ENCODE measurements at regions not wholly inside any gene's neighbourhood (a gene's known extent, or its start where the extent isn't known, plus 50 kb on each side); places are given as distances from the start of the nearest gene placed in this dataset.

- no peak for TF ChIP-seq CTCF (IDR thresholded peaks at IDR 0.05; ENCODE audit: low read depth, low read length)
- no peak overlapping the region for H3K4me3 ChIP-seq (ENCODE audit: low read depth, low read length)
- no peak for DNase-seq (ENCODE audit: low read depth)
These were observed 454.4 kb downstream of the C4orf33 start for GRCh38 chr4:129550281-129550785.

GRCh38 chr4:129561280-129561679, 465.3 kb downstream of the C4orf33 start:
- TF ChIP-seq POLR2A (IDR thresholded peaks at IDR 0.05; ENCODE audit: extremely low read depth, insufficient read length) (no peak), MYC (IDR thresholded peaks at IDR 0.05; ENCODE audit: low read depth, low read length) (no peak), CTCF (IDR thresholded peaks at IDR 0.05; ENCODE audit: low read depth, low read length) (no peak)
- TF ChIP-seq, protein P1, sequence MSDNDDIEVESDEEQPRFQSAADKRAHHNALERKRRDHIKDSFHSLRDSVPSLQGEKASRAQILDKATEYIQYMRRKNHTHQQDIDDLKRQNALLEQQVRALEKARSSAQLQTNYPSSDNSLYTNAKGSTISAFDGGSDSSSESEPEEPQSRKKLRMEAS (IDR thresholded peaks at IDR 0.05; ENCODE audit: low read depth, low read length): no peak
- DNase-seq (ENCODE audit: low read depth): no peak

DNA sequence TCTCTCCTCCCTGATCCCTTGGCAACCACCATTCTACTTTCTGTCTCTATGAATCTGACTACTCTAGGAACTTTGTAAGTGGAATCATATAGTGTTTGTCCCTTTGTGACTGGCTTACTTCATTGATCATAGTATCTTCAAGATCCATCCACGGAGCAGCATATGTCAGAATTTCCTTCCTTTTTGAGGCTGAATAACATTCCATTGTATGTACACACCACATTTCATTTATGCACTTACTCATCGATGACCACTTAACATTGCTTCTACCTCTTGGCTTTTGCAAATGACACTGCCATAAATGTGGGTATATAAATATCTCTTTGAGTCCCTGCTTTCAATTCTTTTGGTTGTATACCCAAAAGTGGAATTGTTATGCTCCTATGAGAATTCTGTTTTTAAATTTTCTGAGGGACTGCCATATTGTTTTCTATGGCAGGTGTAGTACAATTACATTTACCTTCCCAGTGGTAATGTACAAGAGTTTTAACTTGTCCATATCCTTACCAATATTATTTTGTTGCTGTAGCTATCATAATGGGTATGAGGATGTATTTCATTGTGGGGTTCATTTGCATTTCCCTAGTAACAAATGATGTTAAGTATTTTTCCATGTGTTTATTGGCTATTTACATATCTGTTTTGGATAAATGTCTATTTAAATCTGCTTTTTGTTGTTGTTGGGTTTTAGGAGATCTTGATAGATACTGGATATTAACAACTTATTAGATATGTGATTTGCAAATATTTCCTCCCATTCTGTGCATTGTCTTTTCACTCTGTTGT, 466.1 kb downstream of the C4orf33 start:
- TF ChIP-seq CTCF (IDR thresholded peaks at IDR 0.05; ENCODE audit: low read depth, low read length) (no peak), POLR2A (IDR thresholded peaks at IDR 0.05; ENCODE audit: extremely low read depth, insufficient read length) (no peak), MYC (IDR thresholded peaks at IDR 0.05; ENCODE audit: low read depth, low read length) (no peak)
- TF ChIP-seq, protein P1 (IDR thresholded peaks at IDR 0.05; ENCODE audit: low read depth, low read length): no peak
- H3K4me3 ChIP-seq (ENCODE audit: low read depth, low read length): no peak overlapping the region
- DNase-seq (ENCODE audit: low read depth): no peak

More at GRCh38 chr4:129561280-129561679, 465.3 kb downstream of the C4orf33 start:
- no peak overlapping the region for H3K4me3 ChIP-seq (ENCODE audit: low read depth, low read length)

DNA sequence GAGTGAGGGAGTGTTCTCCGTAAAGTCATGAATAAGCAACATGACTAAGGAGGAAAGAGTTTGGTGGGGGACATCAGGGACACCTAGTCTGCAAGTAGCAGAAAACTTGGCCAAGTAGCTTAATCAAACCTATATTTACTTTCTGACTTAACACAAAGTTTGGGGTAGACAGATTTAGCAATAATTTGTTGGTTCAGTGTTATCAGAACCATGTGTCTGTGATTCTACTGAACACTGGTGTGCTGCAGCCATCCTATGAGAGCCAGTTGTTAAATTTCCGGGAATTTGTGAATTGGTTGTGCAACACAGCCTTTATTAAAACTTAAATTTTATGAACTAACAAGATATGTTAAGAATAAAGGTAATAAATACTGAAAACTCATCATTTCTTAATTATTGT, 469.3 kb downstream of the C4orf33 start:
- TF ChIP-seq POLR2A (IDR thresholded peaks at IDR 0.05; ENCODE audit: extremely low read depth, insufficient read length): no peak
- TF ChIP-seq MYC (IDR thresholded peaks at IDR 0.05; ENCODE audit: low read depth, low read length): no peak
- TF ChIP-seq, protein P1 (IDR thresholded peaks at IDR 0.05; ENCODE audit: low read depth, low read length): no peak
- no peak for TF ChIP-seq CTCF (IDR thresholded peaks at IDR 0.05; ENCODE audit: low read depth, low read length)
- DNase-seq (ENCODE audit: low read depth): no peak
- no peak overlapping the region for H3K4me3 ChIP-seq (ENCODE audit: low read depth, low read length)

GRCh38 chr4:129570326-129570725, 474.4 kb downstream of the C4orf33 start:
- TF ChIP-seq CTCF (IDR thresholded peaks at IDR 0.05; ENCODE audit: low read depth, low read length) (no peak), POLR2A (IDR thresholded peaks at IDR 0.05; ENCODE audit: extremely low read depth, insufficient read length) (no peak), MYC (IDR thresholded peaks at IDR 0.05; ENCODE audit: low read depth, low read length) (no peak)
- TF ChIP-seq, protein P1 (IDR thresholded peaks at IDR 0.05; ENCODE audit: low read depth, low read length): no peak
- no peak for DNase-seq (ENCODE audit: low read depth)
- H3K4me3 ChIP-seq (ENCODE audit: low read depth, low read length): no peak overlapping the region
